ENCODE measurements at regions not wholly inside any gene's neighbourhood (a gene's known extent, or its start where the extent isn't known, plus 50 kb on each side); places are given as distances from the start of the nearest gene placed in this dataset.
"Not testable (repeated sequence)": the region's sequence is repeated elsewhere in the genome, so short reads cannot be mapped to it uniquely, and the experiment has no call there.

GRCh38 chr17:33910200-33910857, 344.8 kb upstream of the CCL2 start:
- no peak for DNase-seq

- no peak for DNase-seq
Measured at GRCh38 chr17:33914125-33914524, 341.0 kb upstream of the CCL2 start.

GRCh38 chr17:33922971-33923370, 332.1 kb upstream of the CCL2 start:
- DNase-seq: no peak

GRCh38 chr17:33924104-33924503, 331.0 kb upstream of the CCL2 start:
- DNase-seq: no peak

GRCh38 chr17:33925649-33926048, 329.4 kb upstream of the CCL2 start:
- no peak for DNase-seq

GRCh38 chr17:33927732-33928133, 327.4 kb upstream of the CCL2 start:
- no peak for DNase-seq

- DNase-seq: no peak
Measured at GRCh38 chr17:33929181-33929724, 325.8 kb upstream of the CCL2 start.

GRCh38 chr17:33931148-33931814, 323.8 kb upstream of the CCL2 start:
- not testable (repeated sequence) for DNase-seq

- DNase-seq: no peak
Measured at GRCh38 chr17:33932996-33933395, 322.1 kb upstream of the CCL2 start.

- no peak for DNase-seq
Measured at GRCh38 chr17:33933576-33933975, 321.5 kb upstream of the CCL2 start.

GRCh38 chr17:33934696-33935095, 320.4 kb upstream of the CCL2 start:
- DNase-seq: no peak

GRCh38 chr17:33935822-33936221, 319.3 kb upstream of the CCL2 start:
- no peak for DNase-seq

GRCh38 chr17:33936764-33937163, 318.3 kb upstream of the CCL2 start:
- no peak for DNase-seq

- no peak for DNase-seq
Measured at GRCh38 chr17:33939959-33940358, 315.1 kb upstream of the CCL2 start.

GRCh38 chr17:33940769-33941370, 314.2 kb upstream of the CCL2 start:
- DNase-seq: no peak

- no peak for DNase-seq
Measured at GRCh38 chr17:33941744-33942143, 313.3 kb upstream of the CCL2 start.

- no peak for DNase-seq
Measured at GRCh38 chr17:33942414-33942813, 312.7 kb upstream of the CCL2 start.

GRCh38 chr17:33944412-33944811, 310.7 kb upstream of the CCL2 start:
- no peak for DNase-seq

- no peak for DNase-seq
Measured at GRCh38 chr17:33944826-33945225, 310.3 kb upstream of the CCL2 start.

- DNase-seq: no peak
Measured at GRCh38 chr17:33945646-33946546, 309.2 kb upstream of the CCL2 start.

- no peak for DNase-seq
Measured at GRCh38 chr17:33947762-33948161, 307.3 kb upstream of the CCL2 start.

GRCh38 chr17:33948309-33948708, 306.8 kb upstream of the CCL2 start:
- no peak for DNase-seq

- no peak for DNase-seq
Measured at GRCh38 chr17:33949100-33949499, 306.0 kb upstream of the CCL2 start.

All from NCI-H524 treated with DMSO at 0.1 percent for 48 hours (cell line).